Right atrium auricular region (tissue), 2 donors: ENCODE measurements at regions not wholly inside any gene's neighbourhood (a gene's known extent, or its start where the extent isn't known, plus 50 kb on each side); places are given as distances from the start of the nearest gene placed in this dataset.

ENCODE experiments used
- DNase-seq: peaks from one replicate; pipeline ENCODE4 v3.0.0-alpha.2; 2019; ENCODE audit warnings: low spot score
- H3K27ac ChIP-seq, 2 donors: fragments of 200-600 bp; sonication (generic); 1 replicate in 1 of 2; 2 replicates in 1 of 2; pipeline ENCODE4 v1.5.1; 2016 to 2019
- H3K27me3 ChIP-seq, 2 donors: fragments of 200-600 bp; sonication (generic); one replicate each; pipeline versions ENCODE4 v1.5.1 to v1.6.0; 2017 to 2019
- H3K36me3 ChIP-seq: fragments of 200-600 bp; sonication (generic); one replicate; pipeline ENCODE4 v1.5.1; 2016
- H3K4me1 ChIP-seq, 2 donors: fragments of 200-600 bp; sonication (generic); one replicate each; pipeline versions ENCODE4 v1.5.1 to v1.6.0; 2017 to 2019
- H3K4me3 ChIP-seq, 2 donors: fragments of 200-600 bp; sonication (generic); 1 replicate in 1 of 2; 2 replicates in 1 of 2; pipeline ENCODE4 v1.5.1; 2017 to 2019; ENCODE audit warnings: mild to moderate bottlenecking in 1 of 2, moderate library complexity in 1 of 2
- H3K9me3 ChIP-seq, 2 donors: fragments of 200-600 bp; sonication (generic); one replicate each; pipeline ENCODE4 v1.5.1; 2019
- CTCF ChIP-seq, 2 donors: fragments of 200-600 bp; sonication (generic); IDR thresholded peaks; one replicate each; pipeline ENCODE4 v1.5.1; 2019; ENCODE audit warnings: antibody characterized with exemption in 2 of 2

- Histone ChIP-seq H3K4me1 (peaks cover 0 to 14% of the 10 kb centered on the region in 2 donors), H3K27me3 (no peaks in the 10 kb centered on the region), H3K4me3 (no peak overlapping the region), H3K9me3 (no peaks in the 10 kb centered on the region), H3K27ac (no peak overlapping the region), H3K36me3 (no peaks in the 10 kb centered on the region)
- TF ChIP-seq CTCF (IDR thresholded peaks at IDR 0.05): no peak
- no peak for DNase-seq
Observed at GRCh38 chr13:50071379-50071778, 56.1 kb downstream of the KCNRG start.

DNA sequence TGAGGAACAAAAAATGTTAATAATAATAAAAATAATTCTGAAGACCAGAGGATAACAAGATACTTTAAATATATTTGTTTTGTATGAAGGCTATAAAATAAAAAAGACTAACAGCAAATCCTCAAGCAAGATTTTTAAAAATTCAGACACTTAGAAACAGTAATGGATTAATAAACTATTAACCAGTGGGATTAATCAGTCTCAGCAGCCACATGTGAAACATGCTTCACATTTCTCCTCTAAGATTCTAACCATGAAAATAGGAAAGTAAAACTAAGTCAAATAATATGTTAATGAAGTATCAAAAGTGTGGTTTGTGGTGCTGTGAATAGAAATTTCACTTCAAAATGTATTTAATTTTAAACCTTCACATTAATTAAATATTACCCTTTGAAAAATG is 57.4 kb downstream of the KCNRG start:
- H3K36me3 ChIP-seq: no peaks in the 10 kb centered on the region
- H3K9me3 ChIP-seq: no peaks in the 10 kb centered on the region
- DNase-seq: no peak
- no peak overlapping the region for H3K27ac ChIP-seq
- TF ChIP-seq CTCF (IDR thresholded peaks at IDR 0.05): no peak
- no peaks in the 10 kb centered on the region for H3K27me3 ChIP-seq
- H3K4me1 ChIP-seq: peaks cover 0 to 17% of the 10 kb centered on the region in 2 donors
- H3K4me3 ChIP-seq: no peak overlapping the region

- no peak for TF ChIP-seq CTCF (IDR thresholded peaks at IDR 0.05)
- Histone ChIP-seq H3K36me3 (no peaks in the 10 kb centered on the region), H3K27ac (no peak overlapping the region), H3K4me1 (peaks cover 0 to 17% of the 10 kb centered on the region in 2 donors), H3K27me3 (no peaks in the 10 kb centered on the region), H3K9me3 (no peaks in the 10 kb centered on the region), H3K4me3 (no peak overlapping the region)
- DNase-seq: no peak
Observed at GRCh38 chr13:50073340-50073739, 58.1 kb downstream of the KCNRG start.

DNA sequence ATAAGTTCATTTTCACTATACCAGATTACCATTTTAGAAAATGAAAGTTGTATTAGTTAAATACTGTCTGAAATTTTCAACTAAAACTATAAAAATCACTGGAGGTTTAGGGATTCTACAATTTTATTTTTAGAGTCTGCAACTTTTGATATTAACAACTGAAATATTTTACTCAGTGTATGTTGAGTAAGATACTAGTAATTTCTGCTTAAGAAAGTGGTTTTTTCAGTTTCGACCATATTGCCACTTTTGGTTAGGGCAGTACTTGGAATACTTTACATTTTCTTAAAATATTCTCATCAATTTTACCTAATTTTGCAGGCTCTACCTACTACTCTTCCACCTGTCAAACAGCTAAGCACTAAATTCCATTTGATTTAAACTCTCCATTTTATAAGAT is 59.6 kb downstream of the KCNRG start:
- TF ChIP-seq CTCF (IDR thresholded peaks at IDR 0.05): no peak
- no peaks in the 10 kb centered on the region for H3K36me3 ChIP-seq
- no peak overlapping the region for H3K27ac ChIP-seq
- peaks cover 0 to 17% of the 10 kb centered on the region in 2 donors for H3K4me1 ChIP-seq
- no peak overlapping the region for H3K4me3 ChIP-seq
- no peak for DNase-seq
- H3K9me3 ChIP-seq: no peaks in the 10 kb centered on the region
- no peaks in the 10 kb centered on the region for H3K27me3 ChIP-seq

DNA sequence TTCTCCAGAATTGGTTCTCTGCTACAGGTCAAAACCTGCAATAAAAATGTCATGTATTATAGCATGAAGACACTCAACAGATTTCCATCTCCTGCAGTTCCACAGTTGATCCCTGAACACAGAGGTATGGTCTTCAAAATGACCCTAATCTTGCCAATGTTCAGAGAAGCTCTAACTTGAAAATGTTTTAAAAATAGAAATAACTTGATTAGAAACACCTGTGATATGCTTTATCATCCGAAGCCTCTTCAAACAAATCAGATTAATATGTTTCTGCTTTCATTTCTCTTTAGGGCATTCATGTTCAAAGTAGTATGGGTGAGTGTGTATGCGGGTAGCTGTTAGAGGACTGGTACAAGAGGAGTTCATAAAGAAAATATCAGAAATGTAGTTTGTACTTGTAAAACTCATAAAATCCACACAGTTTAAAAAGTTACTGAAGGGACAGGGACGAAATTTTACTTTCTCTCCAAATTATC is 60.4 kb downstream of the KCNRG start:
- Histone ChIP-seq H3K27ac (no peak overlapping the region), H3K9me3 (no peaks in the 10 kb centered on the region), H3K36me3 (no peaks in the 10 kb centered on the region), H3K4me1 (peaks cover 0 to 16% of the 10 kb centered on the region in 2 donors), H3K27me3 (no peaks in the 10 kb centered on the region), H3K4me3 (no peak overlapping the region)
- no peak for DNase-seq
- TF ChIP-seq CTCF (IDR thresholded peaks at IDR 0.05): no peak

DNA sequence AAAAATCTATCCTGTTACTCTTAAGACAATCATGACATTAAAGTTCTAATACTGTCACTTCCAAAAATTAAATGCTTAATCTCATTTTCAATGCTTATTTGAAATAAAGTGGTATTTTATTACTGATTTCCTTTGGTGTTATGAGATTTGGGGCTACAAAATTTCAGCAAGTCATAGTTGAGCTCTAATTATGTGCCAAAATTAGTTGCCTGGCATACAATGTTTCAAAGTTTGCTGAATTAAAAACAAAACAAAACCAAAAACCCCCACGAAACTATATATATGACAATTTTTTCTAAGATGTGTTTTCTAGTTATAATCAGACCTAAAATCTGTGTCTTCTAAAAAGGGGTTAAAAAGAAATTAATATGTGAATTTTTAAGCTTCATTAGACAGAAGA is 62.2 kb downstream of the KCNRG start:
- Histone ChIP-seq H3K4me3 (no peak overlapping the region), H3K9me3 (no peaks in the 10 kb centered on the region), H3K27me3 (no peaks in the 10 kb centered on the region), H3K4me1 (peaks cover 0 to 9% of the 10 kb centered on the region in 2 donors), H3K27ac (no peak overlapping the region), H3K36me3 (no peaks in the 10 kb centered on the region)
- no peak for TF ChIP-seq CTCF (IDR thresholded peaks at IDR 0.05)
- no peak for DNase-seq
